ENCODE measurements at regions not wholly inside any gene's neighbourhood (a gene's known extent, or its start where the extent isn't known, plus 50 kb on each side); places are given as distances from the start of the nearest gene placed in this dataset.
"Not testable (repeated sequence)": the region's sequence is repeated elsewhere in the genome, so short reads cannot be mapped to it uniquely, and the experiment has no call there.

DNA sequence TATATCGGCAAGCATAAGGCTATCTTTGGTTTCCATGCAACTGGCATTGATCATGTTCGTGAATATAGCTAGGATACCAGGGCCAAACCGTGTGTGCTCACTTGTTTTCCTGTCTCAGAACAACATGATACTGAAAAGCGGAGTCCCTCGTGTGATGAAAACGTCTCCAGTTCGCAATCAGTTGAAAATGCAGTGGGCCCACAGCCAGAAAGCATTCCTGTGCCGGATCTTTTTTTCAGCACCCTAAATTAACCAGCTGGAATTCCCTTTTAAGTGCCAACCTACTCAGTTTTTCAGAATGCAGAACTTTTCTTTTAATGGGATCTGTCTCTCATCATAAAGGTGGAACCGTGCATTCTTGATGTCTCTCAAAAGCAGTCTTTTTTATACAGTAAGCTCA is 130.8 kb upstream of the FRG1 start:
- DNase-seq (ENCODE audit: low spot score) = no peak
- in situ Hi-C loops (cut with MboI; ENCODE audit: low pct_unique_long_range_greater_than_20kb, low sequenced_read_pairs, unreplicated experiment) = no loop called here
- TF ChIP-seq, protein P1, sequence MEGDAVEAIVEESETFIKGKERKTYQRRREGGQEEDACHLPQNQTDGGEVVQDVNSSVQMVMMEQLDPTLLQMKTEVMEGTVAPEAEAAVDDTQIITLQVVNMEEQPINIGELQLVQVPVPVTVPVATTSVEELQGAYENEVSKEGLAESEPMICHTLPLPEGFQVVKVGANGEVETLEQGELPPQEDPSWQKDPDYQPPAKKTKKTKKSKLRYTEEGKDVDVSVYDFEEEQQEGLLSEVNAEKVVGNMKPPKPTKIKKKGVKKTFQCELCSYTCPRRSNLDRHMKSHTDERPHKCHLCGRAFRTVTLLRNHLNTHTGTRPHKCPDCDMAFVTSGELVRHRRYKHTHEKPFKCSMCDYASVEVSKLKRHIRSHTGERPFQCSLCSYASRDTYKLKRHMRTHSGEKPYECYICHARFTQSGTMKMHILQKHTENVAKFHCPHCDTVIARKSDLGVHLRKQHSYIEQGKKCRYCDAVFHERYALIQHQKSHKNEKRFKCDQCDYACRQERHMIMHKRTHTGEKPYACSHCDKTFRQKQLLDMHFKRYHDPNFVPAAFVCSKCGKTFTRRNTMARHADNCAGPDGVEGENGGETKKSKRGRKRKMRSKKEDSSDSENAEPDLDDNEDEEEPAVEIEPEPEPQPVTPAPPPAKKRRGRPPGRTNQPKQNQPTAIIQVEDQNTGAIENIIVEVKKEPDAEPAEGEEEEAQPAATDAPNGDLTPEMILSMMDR (IDR thresholded peaks at IDR 0.05; ENCODE audit: extremely low read depth, insufficient read depth, missing control alignments) = no peak

DNA sequence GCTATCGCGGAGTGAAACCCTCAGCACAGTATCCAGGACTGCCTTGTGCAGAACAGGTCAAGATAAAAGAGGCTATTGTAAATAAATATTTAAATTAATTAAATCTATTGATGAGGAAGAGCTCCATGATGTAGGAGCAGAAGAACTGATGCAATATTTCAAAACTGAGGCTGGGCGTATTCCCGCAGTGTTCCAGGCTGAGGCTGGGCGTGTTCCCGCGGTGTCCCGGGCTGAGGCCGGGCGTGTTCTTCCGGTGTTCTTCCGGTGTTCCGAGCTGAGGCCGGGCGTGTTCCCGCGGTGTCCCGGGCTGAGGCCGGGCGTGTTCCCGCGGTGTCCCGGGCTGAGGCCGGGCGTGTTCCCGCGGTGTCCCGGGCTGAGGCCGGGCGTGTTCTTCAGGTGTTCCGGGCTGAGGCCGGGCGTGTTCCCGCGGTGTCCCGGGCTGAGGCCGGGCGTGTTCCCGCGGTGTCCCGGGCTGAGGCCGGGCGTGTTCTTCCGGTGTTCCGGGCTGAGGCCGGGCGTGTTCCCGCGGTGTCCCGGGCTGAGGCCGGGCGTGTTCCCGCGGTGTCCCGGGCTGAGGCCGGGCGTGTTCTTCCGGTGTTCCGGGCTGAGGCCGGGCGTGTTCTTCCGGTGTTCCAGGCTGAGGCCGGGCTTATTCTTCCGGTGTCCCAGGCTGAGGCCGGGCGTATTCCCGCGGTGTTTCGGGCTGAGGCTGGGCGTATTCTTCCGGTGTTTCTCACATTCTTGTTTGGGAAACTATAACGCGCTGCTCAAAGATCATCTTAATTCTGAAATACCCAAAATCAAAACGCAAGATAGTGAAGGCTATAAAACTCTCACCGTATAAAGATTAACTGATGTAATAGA is 130.1 kb upstream of the FRG1 start:
- in situ Hi-C loops (cut with MboI; ENCODE audit: low pct_unique_long_range_greater_than_20kb, low sequenced_read_pairs, unreplicated experiment); DNase-seq (ENCODE audit: low spot score): not testable (repeated sequence)

DNA sequence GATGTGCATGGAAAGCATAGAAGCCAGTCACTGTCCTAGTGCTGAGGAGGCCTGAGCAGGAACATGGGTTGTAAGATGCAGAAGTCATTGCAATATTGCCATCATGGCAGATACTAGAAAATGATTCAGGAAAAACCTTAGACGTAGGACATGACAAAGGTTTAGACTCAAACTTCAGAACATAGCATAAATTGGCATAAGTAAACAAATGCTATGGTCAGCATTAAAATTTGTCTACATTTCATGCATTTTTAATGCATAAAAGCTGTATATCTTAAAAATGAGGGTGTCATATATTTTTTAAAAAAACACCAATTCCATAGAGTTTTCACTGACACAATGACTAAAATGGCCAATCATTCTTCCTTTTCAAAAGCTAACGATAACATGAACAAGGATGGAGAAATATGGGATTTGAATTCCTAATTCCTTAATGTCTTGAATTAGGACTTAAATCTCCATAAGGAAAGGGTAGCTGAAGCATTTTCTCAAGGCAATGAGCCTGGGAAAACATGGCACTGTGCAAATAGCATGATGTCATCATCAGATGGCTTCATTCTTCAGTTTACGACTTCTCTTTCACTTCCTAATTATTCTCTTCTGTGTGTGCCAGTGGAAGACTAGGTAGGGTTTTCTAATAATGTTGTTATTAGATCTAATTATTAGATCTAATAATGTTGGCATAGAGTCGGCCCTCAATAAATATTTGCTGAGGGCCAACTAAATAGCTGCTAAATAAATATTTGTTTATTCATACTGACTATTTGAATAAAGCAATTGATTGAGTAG is 125.1 kb upstream of the FRG1 start:
- in situ Hi-C loops (cut with MboI; ENCODE audit: low pct_unique_long_range_greater_than_20kb, low sequenced_read_pairs, unreplicated experiment) = no loop called here
- DNase-seq (ENCODE audit: low spot score) = no peak
- TF ChIP-seq, protein P1 (IDR thresholded peaks at IDR 0.05; ENCODE audit: extremely low read depth, insufficient read depth, missing control alignments) = no peak

DNA sequence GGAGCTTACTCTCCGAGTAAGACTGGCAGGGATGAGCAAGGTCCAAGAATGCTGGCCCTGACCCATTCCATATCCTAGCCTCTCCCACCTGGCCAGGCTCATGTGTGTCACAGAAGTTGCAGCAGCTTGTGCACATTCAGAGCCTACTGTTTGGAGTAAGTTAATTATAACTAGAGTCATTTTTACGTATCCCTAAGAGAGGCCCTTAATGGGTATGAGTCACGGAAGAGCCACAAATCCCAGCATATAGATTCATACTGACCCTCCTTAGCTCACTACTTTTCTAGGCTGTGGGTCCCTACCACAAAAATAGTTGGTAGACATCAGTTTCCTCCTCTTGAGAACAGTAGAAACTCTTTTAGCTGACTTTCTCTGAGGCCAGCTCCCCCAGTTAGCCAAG is 118.3 kb upstream of the FRG1 start:
- in situ Hi-C loops (cut with MboI; ENCODE audit: low pct_unique_long_range_greater_than_20kb, low sequenced_read_pairs, unreplicated experiment) = no loop called here
- DNase-seq (ENCODE audit: low spot score) = no peak
- TF ChIP-seq, protein P1 (IDR thresholded peaks at IDR 0.05; ENCODE audit: extremely low read depth, insufficient read depth, missing control alignments) = no peak

GRCh38 chr4:189823591-189823990 is 117.1 kb upstream of the FRG1 start:
- DNase-seq (ENCODE audit: low spot score) = no peak
- TF ChIP-seq, protein P1 (IDR thresholded peaks at IDR 0.05; ENCODE audit: extremely low read depth, insufficient read depth, missing control alignments) = no peak
- in situ Hi-C loops (cut with MboI; ENCODE audit: low pct_unique_long_range_greater_than_20kb, low sequenced_read_pairs, unreplicated experiment) = no loop called here

DNA sequence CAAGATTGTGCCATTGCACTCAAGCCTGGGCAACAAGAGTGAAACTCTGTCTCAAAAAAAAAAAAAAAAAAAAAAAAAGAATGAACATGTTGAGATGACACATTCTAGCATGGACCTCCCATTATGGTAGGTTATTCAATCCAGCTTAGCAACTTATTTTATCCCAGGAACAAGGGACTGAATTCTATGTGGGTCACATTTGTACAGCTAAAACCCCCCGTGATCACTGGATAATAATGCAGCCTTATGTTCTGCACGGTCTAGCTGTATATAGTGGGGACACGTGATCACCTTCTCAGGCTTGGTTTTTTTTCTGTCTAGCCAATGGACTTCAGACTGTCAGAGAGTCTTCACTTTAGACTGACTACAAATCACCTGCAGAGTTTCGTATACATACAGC is 115.2 kb upstream of the FRG1 start:
- in situ Hi-C loops (cut with MboI; ENCODE audit: low pct_unique_long_range_greater_than_20kb, low sequenced_read_pairs, unreplicated experiment) = no loop called here
- DNase-seq (ENCODE audit: low spot score) = no peak
- TF ChIP-seq, protein P1 (IDR thresholded peaks at IDR 0.05; ENCODE audit: extremely low read depth, insufficient read depth, missing control alignments) = no peak

- DNase-seq (ENCODE audit: low spot score) = no peak
- TF ChIP-seq, protein P1 (IDR thresholded peaks at IDR 0.05; ENCODE audit: extremely low read depth, insufficient read depth, missing control alignments) = no peak
- in situ Hi-C loops (cut with MboI; ENCODE audit: low pct_unique_long_range_greater_than_20kb, low sequenced_read_pairs, unreplicated experiment) = no loop called here
Observed at GRCh38 chr4:189826657-189827056, 114.0 kb upstream of the FRG1 start.
